DMS53 treated with DMSO at 0.1 percent for 48 hours (cell line): ENCODE measurements at regions not wholly inside any gene's neighbourhood (a gene's known extent, or its start where the extent isn't known, plus 50 kb on each side); places are given as distances from the start of the nearest gene placed in this dataset.
"Not testable (repeated sequence)": the region's sequence is repeated elsewhere in the genome, so short reads cannot be mapped to it uniquely, and the experiment has no call there.

ENCODE experiments used
- DNase-seq: peaks from one replicate; lab custom pipeline; 2025; ENCODE audit not compliant: unreplicated experiment; lab: John Stamatoyannopoulos, UW

DNA sequence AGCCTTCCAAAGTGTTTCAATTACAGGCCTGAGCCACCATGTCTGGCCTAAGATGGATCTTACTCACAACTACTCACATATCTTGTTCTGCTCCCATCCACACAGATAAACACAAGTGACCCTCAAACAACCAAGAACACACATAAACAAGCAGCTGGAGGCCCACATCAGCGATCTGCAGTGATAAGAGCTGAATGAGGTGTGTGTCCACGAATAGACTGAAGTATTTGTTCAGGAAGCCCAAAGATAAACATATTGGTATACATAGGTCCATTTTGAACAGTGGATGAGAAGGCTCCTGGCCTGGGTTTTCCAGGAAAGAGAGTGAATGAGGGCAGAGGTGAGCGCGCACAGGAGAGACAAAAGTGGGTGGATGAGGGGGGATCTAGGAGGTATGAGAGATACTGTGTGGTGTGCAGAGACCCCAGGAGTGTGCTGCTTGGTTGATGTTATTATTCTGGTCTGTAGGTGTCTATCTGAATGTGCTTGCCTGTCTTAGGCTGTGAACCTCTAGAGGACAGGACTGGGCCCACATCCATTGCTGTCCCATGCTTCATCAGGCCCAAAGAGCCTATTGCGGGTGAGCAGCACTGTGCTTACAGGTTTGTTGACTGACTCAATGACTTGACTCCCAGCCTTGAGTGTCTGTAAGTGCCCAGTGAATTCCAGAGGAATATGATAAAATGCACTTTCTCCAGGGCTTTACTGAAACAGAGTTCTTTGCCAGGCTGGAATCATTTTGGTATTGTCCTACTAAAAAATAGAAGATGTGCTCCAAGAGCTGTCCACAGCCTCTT, 79.9 kb upstream of the ATP1A1 start:
- DNase-seq: peak; percentile 65

- DNase-seq: no peak
Observed at GRCh38 chr1:116297495-116298212, 75.4 kb upstream of the ATP1A1 start.

DNA sequence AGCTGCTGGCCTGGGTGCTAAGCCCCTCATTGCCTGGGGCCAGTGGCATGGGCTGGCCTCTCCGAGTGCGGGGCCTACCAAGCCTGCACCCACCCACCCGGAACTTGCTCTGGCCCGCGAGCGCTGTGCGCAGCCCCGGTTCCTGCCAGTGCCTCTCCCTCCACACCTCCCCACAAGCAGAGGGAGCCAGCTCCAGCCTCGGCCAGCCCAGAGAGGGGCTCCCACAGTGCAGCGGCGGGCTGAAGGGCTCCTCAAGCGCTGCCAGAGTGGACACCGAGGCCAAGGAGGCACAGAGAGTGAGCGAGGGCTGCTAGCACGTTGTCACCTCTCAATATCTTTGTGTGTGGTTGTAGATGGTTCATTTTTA, 74.8 kb upstream of the ATP1A1 start:
- DNase-seq: not testable (repeated sequence)

GRCh38 chr1:116298746-116299145, 74.3 kb upstream of the ATP1A1 start:
- no peak for DNase-seq

DNA sequence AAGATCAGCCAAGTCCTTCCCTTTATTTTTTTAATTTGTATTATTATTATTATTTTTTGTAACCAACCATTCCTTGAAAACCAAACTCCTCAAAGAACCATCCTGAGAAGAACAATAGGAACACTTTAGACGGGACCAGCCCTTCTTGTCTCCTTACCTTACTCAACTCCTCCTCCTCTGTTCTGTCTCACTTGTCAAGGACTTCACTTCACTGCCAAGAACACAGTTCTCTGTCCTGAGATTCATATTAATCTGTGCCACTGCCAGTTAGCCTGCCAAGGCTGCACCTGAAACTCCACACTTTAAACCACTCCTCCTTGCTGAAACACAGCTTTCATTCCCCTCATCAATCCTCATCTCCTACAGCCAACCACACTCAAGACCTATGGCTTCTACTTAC, 73.8 kb upstream of the ATP1A1 start:
- DNase-seq: no peak

DNA sequence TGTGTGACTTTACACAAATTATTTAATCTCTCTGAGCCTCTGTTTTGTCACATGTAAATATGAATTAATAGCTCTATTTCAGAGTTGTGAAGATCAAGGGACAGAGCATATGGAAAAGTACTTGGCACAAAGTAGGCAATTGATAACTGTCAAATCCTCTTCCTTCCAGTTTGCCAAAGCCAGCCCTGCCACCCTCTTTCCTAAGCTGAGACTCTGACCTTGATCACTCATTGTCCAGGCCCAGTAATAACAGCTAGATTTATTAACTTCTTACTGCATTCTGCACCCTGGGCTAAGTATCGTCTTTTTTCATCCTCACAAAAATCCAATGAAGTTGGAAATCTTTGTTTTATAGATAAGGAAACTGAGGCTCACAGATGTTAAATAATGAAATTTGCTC, 70.8 kb upstream of the ATP1A1 start:
- no peak for DNase-seq

DNA sequence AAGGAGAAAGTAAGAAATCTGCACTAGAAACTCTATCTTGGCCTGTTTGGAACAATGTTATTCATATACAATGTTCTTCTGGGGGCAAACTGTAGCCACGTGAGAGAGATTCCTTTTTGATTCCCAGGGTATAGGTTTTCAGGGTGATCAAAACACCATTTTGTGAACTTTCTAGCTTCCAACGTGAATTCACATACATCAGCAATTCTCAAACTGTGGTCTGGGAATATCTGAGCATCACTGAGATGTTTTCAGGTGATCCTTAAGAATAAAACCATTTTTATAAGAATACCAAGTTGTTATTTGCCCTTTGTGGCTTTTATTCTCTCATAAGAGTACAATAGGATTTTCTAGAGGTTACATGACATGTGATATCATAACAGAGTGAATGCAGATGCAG, 66.9 kb upstream of the ATP1A1 start:
- DNase-seq: no peak

GRCh38 chr1:116306840-116307442, 66.1 kb upstream of the ATP1A1 start:
- no peak for DNase-seq

DNA sequence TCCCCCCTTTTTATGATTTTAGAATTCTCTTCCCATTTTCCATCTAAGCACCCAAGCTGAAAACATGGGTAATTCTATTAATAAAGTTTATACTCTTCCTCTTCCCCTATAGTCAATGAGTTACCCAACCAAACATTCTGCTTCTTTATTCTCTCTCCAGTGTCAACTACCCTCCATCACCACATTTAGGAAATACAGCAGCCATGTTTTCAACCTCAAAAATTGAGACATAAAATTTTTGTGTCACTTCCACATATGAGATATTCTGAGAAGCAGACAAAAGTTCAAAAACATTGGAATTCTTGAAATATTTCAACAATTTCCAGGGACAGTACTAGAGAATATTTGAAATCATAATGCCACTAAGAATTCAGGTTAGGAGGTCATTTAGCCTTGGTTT, 64.8 kb upstream of the ATP1A1 start:
- DNase-seq: no peak

GRCh38 chr1:116309090-116309870, 63.8 kb upstream of the ATP1A1 start:
- peak; percentile 50 for DNase-seq

GRCh38 chr1:116310180-116310579, 62.9 kb upstream of the ATP1A1 start:
- DNase-seq: no peak

DNA sequence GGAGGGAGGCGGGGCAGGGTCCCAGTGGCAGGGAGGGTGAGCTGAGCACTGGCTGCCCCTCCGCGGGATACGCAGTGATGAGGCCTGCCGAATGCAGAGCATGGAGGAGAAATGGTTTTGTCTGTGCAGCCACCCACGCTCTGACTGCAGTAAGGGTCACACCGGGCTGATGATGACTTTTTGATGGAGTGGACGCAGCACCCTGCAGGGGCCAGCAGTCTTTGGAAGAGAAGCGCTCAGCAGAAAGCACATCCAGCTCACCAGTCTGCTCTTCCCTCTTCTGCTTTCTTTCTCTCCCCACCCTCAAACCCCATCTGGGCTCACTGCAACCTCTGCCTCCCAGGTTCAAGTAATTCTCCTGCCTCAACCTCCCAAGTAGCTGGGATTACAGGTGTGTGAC, 61.9 kb upstream of the ATP1A1 start:
- no peak for DNase-seq

GRCh38 chr1:116311756-116312680, 61.0 kb upstream of the ATP1A1 start:
- DNase-seq: peak; percentile 19

- DNase-seq: no peak
Observed at GRCh38 chr1:116312681-116313069, 60.4 kb upstream of the ATP1A1 start.

DNA sequence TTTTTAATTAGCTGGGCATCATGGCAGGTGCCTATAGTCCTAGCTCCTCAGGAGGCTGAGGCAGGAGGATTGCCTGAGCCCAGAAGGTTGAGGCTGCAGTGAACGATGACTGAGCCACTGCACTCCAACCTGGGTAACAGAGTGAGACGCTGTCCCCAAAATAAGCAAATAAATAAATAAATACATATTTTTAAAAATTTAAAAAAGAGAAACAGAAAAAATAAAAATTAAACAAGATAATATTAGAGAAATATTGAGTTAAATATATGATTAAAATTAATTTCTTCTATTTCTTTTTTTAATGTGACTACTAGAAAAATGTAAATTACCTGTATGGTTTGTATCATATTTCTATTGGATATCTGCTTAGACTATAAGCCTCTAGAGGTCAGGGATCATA, 59.3 kb upstream of the ATP1A1 start:
- no peak for DNase-seq

DNA sequence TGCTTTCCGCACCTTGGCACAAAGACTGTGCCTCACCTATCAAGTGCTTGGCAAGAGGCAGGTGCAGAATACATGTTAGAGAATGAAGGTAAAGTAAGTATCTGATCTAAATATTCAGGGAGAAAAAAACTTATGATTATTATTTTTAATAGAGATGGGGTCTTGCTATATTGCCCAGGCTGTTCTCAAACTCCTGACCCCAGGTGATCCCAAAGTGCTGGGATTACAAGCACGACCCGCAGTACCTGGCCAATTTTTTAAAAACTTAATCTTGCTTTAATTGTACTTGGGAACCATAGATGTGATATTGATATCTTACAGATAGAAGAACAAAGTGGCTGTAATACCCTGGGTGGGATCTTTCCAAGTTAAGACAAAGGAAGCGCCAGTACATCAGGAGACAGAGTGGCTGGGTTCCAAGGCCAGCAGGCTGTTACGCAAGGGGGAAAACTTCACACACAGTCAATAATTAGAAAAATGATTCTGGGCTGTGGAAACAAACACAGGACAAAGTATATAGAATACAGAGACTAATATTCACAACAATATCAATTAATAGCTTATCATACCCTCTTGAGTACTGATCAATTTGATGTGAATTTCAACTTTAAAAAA, 58.6 kb upstream of the ATP1A1 start:
- no peak for DNase-seq

DNA sequence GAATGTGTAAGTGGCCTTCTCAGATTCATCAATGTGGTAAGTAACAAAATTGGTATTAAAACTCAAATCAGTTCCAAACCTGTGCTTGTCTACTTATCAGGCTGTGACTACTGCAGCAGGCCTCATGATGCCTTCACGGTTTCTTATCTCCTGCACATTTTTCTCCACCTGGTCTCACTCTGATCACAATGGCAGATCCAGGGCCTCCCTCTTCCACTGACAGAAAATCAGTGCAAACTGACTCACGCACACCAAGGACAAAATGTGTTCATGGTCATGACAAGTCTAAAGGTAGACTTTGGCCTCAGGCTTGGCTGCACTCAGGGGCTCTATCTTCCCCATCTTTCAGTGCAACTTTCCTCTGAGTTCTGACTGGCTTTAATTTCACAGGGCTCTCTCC, 56.7 kb upstream of the ATP1A1 start:
- DNase-seq: no peak

GRCh38 chr1:116318897-116319296, 54.1 kb upstream of the ATP1A1 start:
- no peak for DNase-seq

GRCh38 chr1:116320874-116321273, 52.2 kb upstream of the ATP1A1 start:
- no peak for DNase-seq

DNA sequence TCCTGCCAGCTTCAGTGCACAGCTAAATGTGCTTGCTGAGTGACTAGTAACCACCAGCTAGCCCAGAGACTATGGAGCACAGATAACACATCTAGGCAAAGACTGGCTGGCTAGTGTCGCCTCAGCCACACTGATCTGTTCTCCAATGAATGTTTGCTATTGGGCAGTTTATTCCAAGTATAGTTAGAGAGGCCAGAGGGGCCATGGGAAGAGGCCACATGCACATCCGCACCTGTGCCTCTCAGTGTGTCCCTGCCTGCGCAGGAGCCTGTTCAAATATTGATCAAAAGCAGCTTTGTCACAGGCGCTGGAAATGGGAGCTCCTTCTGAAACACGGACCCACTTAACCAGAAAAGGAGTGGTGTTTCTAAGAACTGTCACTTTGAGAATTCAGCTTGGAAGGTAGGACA, 51.3 kb upstream of the ATP1A1 start:
- peak; percentile 63 for DNase-seq
